GM12801 (cell line): ENCODE measurements at regions not wholly inside any gene's neighbourhood (a gene's known extent, or its start where the extent isn't known, plus 50 kb on each side); places are given as distances from the start of the nearest gene placed in this dataset.

Experiments
- TF ChIP-seq, protein P1 (sequence below): IDR thresholded peaks from one replicate; pipeline ENCODE4 v1.5.1; 2011; ENCODE audit warnings: control low read depth; ENCODE audit not compliant: insufficient read length; ENCODE audit errors: extremely low read depth

DNA sequence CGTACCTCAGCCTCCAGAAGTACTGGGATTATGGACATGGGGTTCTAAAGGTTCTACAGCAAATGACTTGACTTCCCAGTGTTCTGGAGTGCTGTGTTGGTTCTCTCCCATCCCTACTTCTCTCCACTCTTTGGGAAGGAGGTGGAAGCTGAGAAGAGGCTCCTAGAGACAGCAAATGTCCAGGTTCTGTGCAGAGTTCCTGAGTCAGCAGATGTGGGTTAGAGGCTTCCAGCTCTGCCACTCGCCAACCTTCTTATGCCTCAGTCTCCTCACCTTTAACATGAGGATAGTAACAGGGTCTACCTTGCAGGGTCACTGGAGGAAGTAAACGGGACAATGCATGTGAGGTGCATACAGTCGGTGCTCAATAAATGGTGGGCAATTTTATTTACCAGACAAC is 80.5 kb upstream of the VSTM2B start:
- TF ChIP-seq, protein P1, sequence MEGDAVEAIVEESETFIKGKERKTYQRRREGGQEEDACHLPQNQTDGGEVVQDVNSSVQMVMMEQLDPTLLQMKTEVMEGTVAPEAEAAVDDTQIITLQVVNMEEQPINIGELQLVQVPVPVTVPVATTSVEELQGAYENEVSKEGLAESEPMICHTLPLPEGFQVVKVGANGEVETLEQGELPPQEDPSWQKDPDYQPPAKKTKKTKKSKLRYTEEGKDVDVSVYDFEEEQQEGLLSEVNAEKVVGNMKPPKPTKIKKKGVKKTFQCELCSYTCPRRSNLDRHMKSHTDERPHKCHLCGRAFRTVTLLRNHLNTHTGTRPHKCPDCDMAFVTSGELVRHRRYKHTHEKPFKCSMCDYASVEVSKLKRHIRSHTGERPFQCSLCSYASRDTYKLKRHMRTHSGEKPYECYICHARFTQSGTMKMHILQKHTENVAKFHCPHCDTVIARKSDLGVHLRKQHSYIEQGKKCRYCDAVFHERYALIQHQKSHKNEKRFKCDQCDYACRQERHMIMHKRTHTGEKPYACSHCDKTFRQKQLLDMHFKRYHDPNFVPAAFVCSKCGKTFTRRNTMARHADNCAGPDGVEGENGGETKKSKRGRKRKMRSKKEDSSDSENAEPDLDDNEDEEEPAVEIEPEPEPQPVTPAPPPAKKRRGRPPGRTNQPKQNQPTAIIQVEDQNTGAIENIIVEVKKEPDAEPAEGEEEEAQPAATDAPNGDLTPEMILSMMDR: no peak

DNA sequence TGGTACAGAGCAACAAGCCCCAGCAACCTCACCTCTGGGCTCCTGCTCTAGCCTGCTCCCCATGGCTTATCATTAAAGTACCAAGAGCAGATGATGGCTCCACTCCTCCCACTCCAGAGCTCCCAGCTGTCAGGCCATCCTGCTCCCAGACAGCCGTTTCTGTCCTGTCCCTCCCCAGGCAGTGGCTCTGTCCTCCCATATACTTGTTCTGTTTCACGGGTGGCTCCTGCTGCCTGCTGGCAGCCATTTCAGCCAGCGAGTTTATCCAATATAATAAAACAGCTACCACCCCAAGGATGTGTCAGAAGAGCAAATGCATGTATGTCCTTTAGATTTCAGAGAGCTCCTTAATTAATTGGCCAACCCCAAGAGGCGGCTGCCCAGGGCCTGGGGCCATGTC is 79.4 kb upstream of the VSTM2B start:
- TF ChIP-seq, protein P1: no peak

DNA sequence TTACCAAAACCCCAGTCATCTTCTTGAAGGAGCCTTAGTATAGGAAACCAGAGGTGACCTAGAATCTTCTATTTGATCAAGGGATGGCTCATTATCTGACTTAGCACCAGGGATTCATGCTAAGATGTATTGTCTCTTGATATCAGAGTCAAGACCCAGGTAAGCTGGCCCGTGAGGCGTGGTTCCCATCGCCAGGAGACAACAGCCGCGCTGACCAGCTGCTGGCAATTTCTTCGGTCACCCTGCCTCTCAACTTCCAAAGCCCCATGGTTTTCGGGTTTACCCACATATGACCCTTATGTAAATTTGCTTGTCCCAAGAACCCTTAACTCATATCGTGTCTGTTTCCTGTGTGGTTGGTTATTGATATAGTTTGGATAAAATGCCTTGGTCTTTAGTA is 77.7 kb upstream of the VSTM2B start:
- TF ChIP-seq, protein P1: no peak

DNA sequence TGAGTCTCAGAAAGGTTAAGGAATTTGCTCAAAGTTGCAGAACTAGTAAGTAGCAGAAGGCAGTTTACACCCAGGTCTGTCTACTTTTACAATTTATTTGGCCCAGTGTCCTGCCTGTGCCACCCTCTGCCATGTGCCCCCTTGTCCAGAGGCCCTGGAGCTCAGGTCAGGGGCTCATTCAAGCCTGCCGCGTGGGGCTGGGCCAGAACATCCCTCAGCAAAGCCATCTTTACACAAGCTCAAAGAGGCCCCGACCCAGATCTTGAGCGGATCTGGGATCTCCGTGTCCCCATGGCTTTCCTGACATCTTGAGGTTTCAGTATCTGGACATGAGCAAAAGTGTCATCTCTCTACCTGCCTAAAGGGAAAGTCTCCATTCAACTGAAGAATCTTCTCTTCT is 76.4 kb upstream of the VSTM2B start:
- TF ChIP-seq, protein P1: no peak

DNA sequence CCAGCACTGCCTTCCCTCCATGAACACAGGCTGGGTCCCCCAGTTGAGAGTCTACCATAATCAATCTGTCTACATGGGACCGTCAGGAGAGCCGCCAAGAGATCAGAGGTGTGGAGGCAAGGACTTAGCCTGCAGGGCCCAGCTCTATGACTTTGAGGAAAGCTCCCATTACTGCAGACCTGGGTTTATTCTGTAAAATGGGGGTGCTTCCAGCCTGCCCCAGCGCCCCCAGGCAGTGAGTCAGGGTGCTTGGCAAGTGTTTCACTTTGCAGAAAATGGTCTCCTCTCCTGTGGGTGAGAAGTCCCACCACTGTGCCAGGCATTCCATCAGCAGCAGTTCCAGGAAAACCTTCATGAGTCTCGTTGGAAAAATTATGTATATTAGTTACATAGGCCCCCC is 75.5 kb upstream of the VSTM2B start:
- TF ChIP-seq, protein P1: no peak

DNA sequence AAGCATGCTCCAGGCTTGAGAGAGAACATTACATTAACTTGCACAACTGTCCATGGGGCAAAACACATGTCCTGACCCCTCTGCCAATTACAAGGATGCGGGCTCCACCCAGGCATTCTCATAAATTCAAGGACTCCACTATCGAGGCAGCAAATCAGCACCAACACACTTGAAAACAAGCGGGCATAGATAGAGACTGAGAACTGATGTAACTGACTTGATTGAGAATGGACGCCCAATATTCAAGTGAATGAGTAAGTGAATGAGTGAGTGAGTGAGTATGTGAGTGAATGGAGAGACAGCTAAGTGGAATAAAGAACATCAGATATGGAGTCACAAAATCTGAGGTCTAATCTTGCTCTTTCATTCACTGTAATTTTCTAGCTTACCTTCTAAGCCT is 75.0 kb upstream of the VSTM2B start:
- TF ChIP-seq, protein P1: no peak

DNA sequence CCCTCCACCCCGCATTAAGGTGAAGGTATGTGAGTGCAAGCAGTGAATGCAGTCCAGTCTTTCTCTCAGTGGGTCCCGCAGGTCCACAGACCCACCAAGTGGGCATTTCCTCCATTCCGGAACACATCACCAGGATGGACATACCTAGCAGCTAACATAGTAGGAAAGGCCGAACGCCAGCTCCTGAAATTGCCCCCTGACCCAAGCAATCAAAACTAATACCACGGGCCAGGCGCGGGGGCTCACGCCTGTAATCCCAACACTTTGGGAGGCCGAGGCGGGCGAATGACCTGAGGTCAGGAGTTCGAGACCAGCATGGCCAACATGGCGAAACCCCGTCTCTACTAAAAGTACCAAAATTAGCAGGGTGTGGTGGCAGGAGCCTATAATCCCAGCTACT is 71.7 kb upstream of the VSTM2B start:
- TF ChIP-seq, protein P1: no peak

DNA sequence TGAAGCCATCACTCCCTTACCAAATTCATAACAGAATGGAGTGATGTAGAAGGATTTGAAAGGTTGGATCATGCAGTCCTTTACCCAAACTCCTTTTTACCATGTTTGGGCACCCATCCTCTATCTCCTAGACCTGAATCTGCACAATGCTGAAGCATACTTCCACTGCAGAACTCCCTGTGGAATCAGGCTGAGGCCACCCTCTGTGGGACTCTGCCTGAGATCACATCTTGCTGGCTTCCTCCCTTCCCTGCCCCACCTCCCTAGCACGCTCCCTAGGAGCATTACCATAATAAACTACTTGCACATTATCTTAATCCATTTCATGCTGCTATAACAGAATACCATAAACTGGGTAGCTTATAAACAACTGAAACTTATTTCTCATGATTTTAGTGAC is 68.4 kb upstream of the VSTM2B start:
- TF ChIP-seq, protein P1: no peak
